ENCODE measurements at regions not wholly inside any gene's neighbourhood (a gene's known extent, or its start where the extent isn't known, plus 50 kb on each side); places are given as distances from the start of the nearest gene placed in this dataset.

GRCh38 chr22:22168190-22168940 is 76.2 kb upstream of the VPREB1 start:
- Histone ChIP-seq H3K4me1 (ENCODE audit: low read length) (peaks cover 47% of the 10 kb centered on the region), H3K79me2 (ENCODE audit: low read length) (no peaks in the 10 kb centered on the region), H3K27ac (ENCODE audit: low read length) (peak overlapping the region; percentile 68), H3K9ac (ENCODE audit: low read length) (peak overlapping the region; percentile 45), H3K9me3 (ENCODE audit: insufficient read depth, low read length) (peaks cover 3% of the 10 kb centered on the region; the same call in 1 of the 2 replicates), H3K36me3 (replicated peaks; ENCODE audit: low read depth, low read length) (no peaks in the 10 kb centered on the region), H3K4me2 (ENCODE audit: low read length) (peak overlapping the region; percentile 85), H3K27me3 (ENCODE audit: low read depth, low read length) (peaks cover 6% of the 10 kb centered on the region), H2AFZ (ENCODE audit: low read depth, low read length) (peak overlapping the region; percentile 93), H3K4me3 (ENCODE audit: low read length) (peak overlapping the region; percentile 75), H4K20me1 (ENCODE audit: insufficient read depth, low read length) (no peaks in the 10 kb centered on the region)
- TF ChIP-seq CTCF (IDR thresholded peaks at IDR 0.05; ENCODE audit: low read depth, low read length) (no peak), EZH2phosphoT487 (IDR thresholded peaks at IDR 0.05; ENCODE audit: low read depth) (no peak)

- peak overlapping the region; percentile 85 for H3K4me2 ChIP-seq (ENCODE audit: low read length)
- no peaks in the 10 kb centered on the region for H3K36me3 ChIP-seq (replicated peaks; ENCODE audit: low read depth, low read length)
- H3K9me3 ChIP-seq (ENCODE audit: insufficient read depth, low read length): peaks cover 3% of the 10 kb centered on the region; the same call in 1 of the 2 replicates
- peak overlapping the region; percentile 93 for H2AFZ ChIP-seq (ENCODE audit: low read depth, low read length)
- no peak for TF ChIP-seq EZH2phosphoT487 (IDR thresholded peaks at IDR 0.05; ENCODE audit: low read depth)
- no peak for TF ChIP-seq CTCF (IDR thresholded peaks at IDR 0.05; ENCODE audit: low read depth, low read length)
- H3K27ac ChIP-seq (ENCODE audit: low read length): peak overlapping the region; percentile 68
- H3K79me2 ChIP-seq (ENCODE audit: low read length): no peaks in the 10 kb centered on the region
- peak overlapping the region; percentile 75 for H3K4me3 ChIP-seq (ENCODE audit: low read length)
- H4K20me1 ChIP-seq (ENCODE audit: insufficient read depth, low read length): no peaks in the 10 kb centered on the region
- peaks cover 49% of the 10 kb centered on the region for H3K4me1 ChIP-seq (ENCODE audit: low read length)
- H3K27me3 ChIP-seq (ENCODE audit: low read depth, low read length): peaks cover 6% of the 10 kb centered on the region
- H3K9ac ChIP-seq (ENCODE audit: low read length): peak overlapping the region; percentile 45
Observed at GRCh38 chr22:22167791-22168189, 76.8 kb upstream of the VPREB1 start.

GRCh38 chr22:22166941-22167713 is 77.5 kb upstream of the VPREB1 start:
- Histone ChIP-seq H4K20me1 (ENCODE audit: insufficient read depth, low read length) (no peaks in the 10 kb centered on the region), H2AFZ (ENCODE audit: low read depth, low read length) (peak overlapping the region; percentile 93), H3K27me3 (ENCODE audit: low read depth, low read length) (peaks cover 6% of the 10 kb centered on the region), H3K4me3 (ENCODE audit: low read length) (peak overlapping the region; percentile 75), H3K9me3 (ENCODE audit: insufficient read depth, low read length) (peaks cover 3% of the 10 kb centered on the region; the same call in 1 of the 2 replicates), H3K4me1 (ENCODE audit: low read length) (peaks cover 55% of the 10 kb centered on the region), H3K4me2 (ENCODE audit: low read length) (peak overlapping the region; percentile 85), H3K79me2 (ENCODE audit: low read length) (no peaks in the 10 kb centered on the region), H3K9ac (ENCODE audit: low read length) (peak overlapping the region; percentile 11; the same call in 1 of the 2 replicates), H3K36me3 (replicated peaks; ENCODE audit: low read depth, low read length) (no peaks in the 10 kb centered on the region), H3K27ac (ENCODE audit: low read length) (peak overlapping the region; percentile 68)
- TF ChIP-seq CTCF (IDR thresholded peaks at IDR 0.05; ENCODE audit: low read depth, low read length) (no peak), EZH2phosphoT487 (IDR thresholded peaks at IDR 0.05; ENCODE audit: low read depth) (no peak)
